GM12892 (cell line): ENCODE measurements at regions not wholly inside any gene's neighbourhood (a gene's known extent, or its start where the extent isn't known, plus 50 kb on each side); places are given as distances from the start of the nearest gene placed in this dataset.

Experiments used
- POLR2A ChIP-seq: IDR thresholded peaks from 2 replicates; pipeline ENCODE4 v1.6.1; 2011; ENCODE audit warnings: low read depth, low read length, control low read depth
- POLR2AphosphoS5 ChIP-seq: IDR thresholded peaks from 2 replicates; pipeline ENCODE4 v1.6.1; 2011; ENCODE audit warnings: low read depth, low read length, control low read depth
- TAF1 ChIP-seq: IDR thresholded peaks from 2 replicates; pipeline ENCODE4 v1.6.1; 2011; ENCODE audit warnings: low read depth, mild to moderate bottlenecking, control low read depth, low read length, borderline replicate concordance

DNA sequence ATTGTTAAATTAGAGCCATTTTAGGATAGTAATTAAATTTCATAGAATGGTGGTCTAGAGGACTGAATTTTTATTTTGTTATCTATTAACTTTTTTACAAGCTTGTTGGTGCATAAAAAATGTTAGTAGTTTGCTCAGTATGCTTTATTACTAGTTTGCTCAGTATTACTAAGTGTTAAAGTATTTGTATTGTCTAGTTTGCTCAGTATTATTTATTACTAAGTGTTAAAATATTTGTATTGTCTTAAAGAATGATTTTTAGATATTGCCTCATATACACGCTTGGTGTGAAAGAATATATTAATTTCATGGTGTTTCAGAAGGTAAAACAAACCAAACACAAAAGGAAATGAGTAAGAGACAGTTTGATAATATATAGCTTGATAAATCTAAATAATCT is 268.4 kb upstream of the MAGEB18 start:
- no peak for TF ChIP-seq POLR2A
- no peak for TF ChIP-seq POLR2AphosphoS5
- no peak for TF ChIP-seq TAF1
